Skeletal muscle satellite cell (primary cell): ENCODE measurements at regions not wholly inside any gene's neighbourhood (a gene's known extent, or its start where the extent isn't known, plus 50 kb on each side); places are given as distances from the start of the nearest gene placed in this dataset.

ENCODE experiments used
- H3K27me3 ChIP-seq: 2 replicates; pipeline ENCODE4 v1.7.0; 2013; ENCODE audit warnings: low read length; ENCODE audit not compliant: control insufficient read depth, insufficient read depth
- H3K36me3 ChIP-seq: 2 replicates; pipeline ENCODE4 v1.7.0; 2013; ENCODE audit warnings: mild to moderate bottlenecking, control low read depth, low read length; ENCODE audit not compliant: insufficient read depth
- H3K4me1 ChIP-seq: 2 replicates; pipeline ENCODE4 v1.7.0; 2013; ENCODE audit warnings: low read length; ENCODE audit not compliant: control insufficient read depth, insufficient read depth
- H3K4me2 ChIP-seq: 2 replicates; pipeline ENCODE4 v1.7.0; 2013; ENCODE audit warnings: mild to moderate bottlenecking, low read length
- H3K4me3 ChIP-seq: 2 replicates; pipeline ENCODE4 v1.7.0; 2013; ENCODE audit warnings: low read length
- H3K9ac ChIP-seq: 2 replicates; pipeline ENCODE4 v1.7.0; 2013; ENCODE audit warnings: mild to moderate bottlenecking, low read depth, low read length, moderate library complexity
- H3K9me3 ChIP-seq: replicated peaks from 2 replicates; pipeline ENCODE4 v1.7.0; 2013; ENCODE audit warnings: mild to moderate bottlenecking, control low read depth, low read length

GRCh38 chr10:124210263-124210662 is 116.9 kb upstream of the CHST15 start:
- Histone ChIP-seq H3K36me3 (no peaks in the 10 kb centered on the region), H3K4me1 (peaks cover 9% of the 10 kb centered on the region), H3K9ac (no peak overlapping the region), H3K4me3 (no peak overlapping the region), H3K27me3 (no peaks in the 10 kb centered on the region), H3K9me3 (no peaks in the 10 kb centered on the region), H3K4me2 (no peak overlapping the region)

GRCh38 chr10:124207391-124207790 is 114.0 kb upstream of the CHST15 start:
- H3K4me3 ChIP-seq = no peak overlapping the region
- H3K9ac ChIP-seq = no peak overlapping the region
- no peak overlapping the region for H3K4me2 ChIP-seq
- H3K27me3 ChIP-seq = no peaks in the 10 kb centered on the region
- peaks cover 5% of the 10 kb centered on the region for H3K4me1 ChIP-seq
- no peaks in the 10 kb centered on the region for H3K9me3 ChIP-seq
- no peaks in the 10 kb centered on the region for H3K36me3 ChIP-seq

GRCh38 chr10:124206616-124207015 is 113.2 kb upstream of the CHST15 start:
- H3K4me3 ChIP-seq = no peak overlapping the region
- H3K36me3 ChIP-seq = no peaks in the 10 kb centered on the region
- peaks cover 2% of the 10 kb centered on the region for H3K4me1 ChIP-seq
- no peaks in the 10 kb centered on the region for H3K9me3 ChIP-seq
- no peak overlapping the region for H3K4me2 ChIP-seq
- H3K27me3 ChIP-seq = no peaks in the 10 kb centered on the region
- H3K9ac ChIP-seq = no peak overlapping the region

- Histone ChIP-seq H3K27me3 (peaks cover 3% of the 10 kb centered on the region), H3K9ac (no peak overlapping the region), H3K9me3 (no peaks in the 10 kb centered on the region), H3K4me3 (no peak overlapping the region), H3K36me3 (no peaks in the 10 kb centered on the region), H3K4me1 (no peaks in the 10 kb centered on the region), H3K4me2 (no peak overlapping the region)
Observed at GRCh38 chr10:124205432-124205831, 112.0 kb upstream of the CHST15 start.

GRCh38 chr10:124204726-124205125 is 111.3 kb upstream of the CHST15 start:
- Histone ChIP-seq H3K9ac (no peak overlapping the region), H3K4me3 (no peak overlapping the region), H3K4me2 (no peak overlapping the region), H3K4me1 (no peaks in the 10 kb centered on the region), H3K36me3 (no peaks in the 10 kb centered on the region), H3K9me3 (no peaks in the 10 kb centered on the region), H3K27me3 (peaks cover 9% of the 10 kb centered on the region)

GRCh38 chr10:124200011-124200410 is 106.6 kb upstream of the CHST15 start:
- H3K4me1 ChIP-seq = peaks cover 6% of the 10 kb centered on the region
- H3K9me3 ChIP-seq = no peaks in the 10 kb centered on the region
- no peak overlapping the region for H3K9ac ChIP-seq
- H3K4me2 ChIP-seq = no peak overlapping the region
- H3K4me3 ChIP-seq = no peak overlapping the region
- H3K27me3 ChIP-seq = peaks cover 9% of the 10 kb centered on the region
- H3K36me3 ChIP-seq = no peaks in the 10 kb centered on the region

GRCh38 chr10:124198871-124199270 is 105.5 kb upstream of the CHST15 start:
- Histone ChIP-seq H3K9ac (no peak overlapping the region), H3K4me1 (peaks cover 6% of the 10 kb centered on the region), H3K4me3 (no peak overlapping the region), H3K9me3 (no peaks in the 10 kb centered on the region), H3K36me3 (no peaks in the 10 kb centered on the region), H3K4me2 (no peak overlapping the region), H3K27me3 (peaks cover 9% of the 10 kb centered on the region)

- peak overlapping the region; percentile 40 for H3K9ac ChIP-seq
- H3K36me3 ChIP-seq = no peaks in the 10 kb centered on the region
- H3K4me1 ChIP-seq = peaks cover 6% of the 10 kb centered on the region
- no peaks in the 10 kb centered on the region for H3K9me3 ChIP-seq
- H3K27me3 ChIP-seq = peaks cover 9% of the 10 kb centered on the region
- no peak overlapping the region for H3K4me2 ChIP-seq
- no peak overlapping the region for H3K4me3 ChIP-seq
Observed at GRCh38 chr10:124198125-124198501, 104.7 kb upstream of the CHST15 start.

- H3K9me3 ChIP-seq = no peaks in the 10 kb centered on the region
- H3K27me3 ChIP-seq = peaks cover 9% of the 10 kb centered on the region
- peaks cover 6% of the 10 kb centered on the region for H3K4me1 ChIP-seq
- no peak overlapping the region for H3K4me3 ChIP-seq
- H3K36me3 ChIP-seq = no peaks in the 10 kb centered on the region
- no peak overlapping the region for H3K4me2 ChIP-seq
- peak overlapping the region; percentile 40 for H3K9ac ChIP-seq
Observed at GRCh38 chr10:124197371-124198124, 104.2 kb upstream of the CHST15 start.

GRCh38 chr10:124196659-124197058 is 103.3 kb upstream of the CHST15 start:
- Histone ChIP-seq H3K9ac (no peak overlapping the region), H3K27me3 (peaks cover 9% of the 10 kb centered on the region), H3K9me3 (no peaks in the 10 kb centered on the region)

GRCh38 chr10:124194199-124194824 is 100.9 kb upstream of the CHST15 start:
- no peak overlapping the region for H3K4me2 ChIP-seq
- H3K9me3 ChIP-seq = no peaks in the 10 kb centered on the region
- H3K4me1 ChIP-seq = peaks cover 6% of the 10 kb centered on the region
- peaks cover 2% of the 10 kb centered on the region for H3K27me3 ChIP-seq
- no peaks in the 10 kb centered on the region for H3K36me3 ChIP-seq
- H3K4me3 ChIP-seq = no peak overlapping the region
- H3K9ac ChIP-seq = no peak overlapping the region

More at GRCh38 chr10:124196659-124197058, 103.3 kb upstream of the CHST15 start:
- no peak overlapping the region for H3K4me3 ChIP-seq
- peaks cover 6% of the 10 kb centered on the region for H3K4me1 ChIP-seq
- H3K4me2 ChIP-seq = no peak overlapping the region
- H3K36me3 ChIP-seq = no peaks in the 10 kb centered on the region

GRCh38 chr10:124193309-124193696 is 99.9 kb upstream of the CHST15 start:
- Histone ChIP-seq H3K9ac (no peak overlapping the region), H3K4me2 (no peak overlapping the region), H3K36me3 (no peaks in the 10 kb centered on the region), H3K4me1 (peaks cover 6% of the 10 kb centered on the region), H3K9me3 (no peaks in the 10 kb centered on the region), H3K4me3 (no peak overlapping the region), H3K27me3 (peaks cover 3% of the 10 kb centered on the region)
